Activated naive CD8-positive, alpha-beta T cell (primary cell): ENCODE measurements at regions not wholly inside any gene's neighbourhood (a gene's known extent, or its start where the extent isn't known, plus 50 kb on each side); places are given as distances from the start of the nearest gene placed in this dataset.
"Not testable (repeated sequence)": the region's sequence is repeated elsewhere in the genome, so short reads cannot be mapped to it uniquely, and the experiment has no call there.

Experiments used
- H3K27ac Mint-ChIP-seq: one replicate; pipeline ENCODE4 v1.8.0; 2021; ENCODE audit warnings: mixed read lengths
- H3K27me3 Mint-ChIP-seq: one replicate; pipeline ENCODE4 v1.8.0; 2021; ENCODE audit warnings: mixed read lengths
- H3K36me3 Mint-ChIP-seq: one replicate; pipeline ENCODE4 v1.8.0; 2021; ENCODE audit warnings: mixed read lengths
- H3K4me1 Mint-ChIP-seq: one replicate; pipeline ENCODE4 v1.8.0; 2021; ENCODE audit warnings: low read depth, mixed read lengths
- H3K4me3 Mint-ChIP-seq: one replicate; pipeline ENCODE4 v1.8.0; 2021; ENCODE audit warnings: mild to moderate bottlenecking, mixed read lengths
- H3K9me3 Mint-ChIP-seq: one replicate; pipeline ENCODE4 v1.8.0; 2021; ENCODE audit warnings: low read depth, mixed read lengths

- Mint-ChIP-seq H3K27ac (peak overlapping the region; percentile 51), H3K4me1 (peaks cover 38% of the 10 kb centered on the region), H3K27me3 (no peaks in the 10 kb centered on the region)
Observed at GRCh38 chr9:20255052-20255451, 367.2 kb downstream of the MLLT3 start.

GRCh38 chr9:20253635-20254034 lies 368.7 kb downstream of the MLLT3 start:
- Mint-ChIP-seq H3K4me3 (no peak overlapping the region), H3K27me3 (no peaks in the 10 kb centered on the region), H3K27ac (peak overlapping the region; percentile 46)

More at GRCh38 chr9:20255052-20255451, 367.2 kb downstream of the MLLT3 start:
- Mint-ChIP-seq H3K9me3 (no peaks in the 10 kb centered on the region), H3K36me3 (peaks cover 7% of the 10 kb centered on the region), H3K4me3 (no peak overlapping the region)

GRCh38 chr9:20252778-20253177 lies 369.5 kb downstream of the MLLT3 start:
- Mint-ChIP-seq H3K9me3 (no peaks in the 10 kb centered on the region), H3K27ac (no peak overlapping the region), H3K4me3 (no peak overlapping the region), H3K4me1 (peaks cover 38% of the 10 kb centered on the region), H3K27me3 (no peaks in the 10 kb centered on the region), H3K36me3 (peaks cover 7% of the 10 kb centered on the region)

More at GRCh38 chr9:20253635-20254034, 368.7 kb downstream of the MLLT3 start:
- H3K36me3 Mint-ChIP-seq, result peaks cover 7% of the 10 kb centered on the region
- H3K4me1 Mint-ChIP-seq, result peaks cover 38% of the 10 kb centered on the region
- H3K9me3 Mint-ChIP-seq, result no peaks in the 10 kb centered on the region

- Mint-ChIP-seq H3K9me3 (no peaks in the 10 kb centered on the region), H3K27ac (no peak overlapping the region), H3K27me3 (no peaks in the 10 kb centered on the region), H3K4me1 (peaks cover 27% of the 10 kb centered on the region), H3K36me3 (peaks cover 7% of the 10 kb centered on the region), H3K4me3 (no peak overlapping the region)
Observed at GRCh38 chr9:20250791-20251190, 371.5 kb downstream of the MLLT3 start.

- Mint-ChIP-seq H3K4me1 (peaks cover 67% of the 10 kb centered on the region), H3K9me3 (no peaks in the 10 kb centered on the region), H3K27me3 (no peaks in the 10 kb centered on the region), H3K4me3 (no peak overlapping the region), H3K36me3 (peaks cover 2% of the 10 kb centered on the region), H3K27ac (peak overlapping the region; percentile 34)
Observed at GRCh38 chr9:20244271-20244670, 378.0 kb downstream of the MLLT3 start.

GRCh38 chr9:20243841-20244240 lies 378.5 kb downstream of the MLLT3 start:
- Mint-ChIP-seq H3K36me3 (peaks cover 2% of the 10 kb centered on the region), H3K4me1 (peaks cover 67% of the 10 kb centered on the region), H3K27ac (peak overlapping the region; percentile 76), H3K9me3 (no peaks in the 10 kb centered on the region), H3K27me3 (no peaks in the 10 kb centered on the region), H3K4me3 (peak overlapping the region; percentile 72)

- Mint-ChIP-seq H3K36me3 (peaks cover 2% of the 10 kb centered on the region), H3K4me1 (peaks cover 69% of the 10 kb centered on the region), H3K27me3 (no peaks in the 10 kb centered on the region), H3K27ac (peak overlapping the region; percentile 76), H3K4me3 (peak overlapping the region; percentile 72), H3K9me3 (no peaks in the 10 kb centered on the region)
Observed at GRCh38 chr9:20242510-20243189, 379.6 kb downstream of the MLLT3 start.

GRCh38 chr9:20240498-20240897 lies 381.8 kb downstream of the MLLT3 start:
- Mint-ChIP-seq H3K27me3 (no peaks in the 10 kb centered on the region), H3K4me1 (peaks cover 65% of the 10 kb centered on the region), H3K9me3 (no peaks in the 10 kb centered on the region), H3K36me3 (peaks cover 5% of the 10 kb centered on the region), H3K27ac (no peak overlapping the region), H3K4me3 (no peak overlapping the region)

GRCh38 chr9:20238921-20239320 lies 383.4 kb downstream of the MLLT3 start:
- H3K27ac Mint-ChIP-seq, result no peak overlapping the region
- no peaks in the 10 kb centered on the region for H3K27me3 Mint-ChIP-seq
- no peaks in the 10 kb centered on the region for H3K9me3 Mint-ChIP-seq
- H3K4me3 Mint-ChIP-seq, result no peak overlapping the region
- peaks cover 49% of the 10 kb centered on the region for H3K4me1 Mint-ChIP-seq
- peaks cover 6% of the 10 kb centered on the region for H3K36me3 Mint-ChIP-seq

- Mint-ChIP-seq H3K4me1 (peaks cover 37% of the 10 kb centered on the region), H3K36me3 (peaks cover 6% of the 10 kb centered on the region), H3K9me3 (peaks cover 1% of the 10 kb centered on the region), H3K27me3 (no peaks in the 10 kb centered on the region), H3K27ac (no peak overlapping the region), H3K4me3 (no peak overlapping the region)
Observed at GRCh38 chr9:20237686-20238085, 384.6 kb downstream of the MLLT3 start.

- Mint-ChIP-seq H3K4me1 (peaks cover 27% of the 10 kb centered on the region), H3K9me3 (peaks cover 6% of the 10 kb centered on the region), H3K4me3 (no peak overlapping the region), H3K27ac (no peak overlapping the region), H3K36me3 (peaks cover 7% of the 10 kb centered on the region), H3K27me3 (no peaks in the 10 kb centered on the region)
Observed at GRCh38 chr9:20236676-20237075, 385.6 kb downstream of the MLLT3 start.

GRCh38 chr9:20235206-20235605 lies 387.1 kb downstream of the MLLT3 start:
- H3K4me3 Mint-ChIP-seq, H3K9me3 Mint-ChIP-seq, H3K27ac Mint-ChIP-seq, H3K36me3 Mint-ChIP-seq, H3K27me3 Mint-ChIP-seq: not testable (repeated sequence)
- peaks cover 12% of the 10 kb centered on the region for H3K4me1 Mint-ChIP-seq

GRCh38 chr9:20228096-20228495 lies 394.2 kb downstream of the MLLT3 start:
- Mint-ChIP-seq H3K4me1 (peaks cover 41% of the 10 kb centered on the region), H3K4me3 (no peak overlapping the region), H3K27me3 (no peaks in the 10 kb centered on the region), H3K9me3 (peaks cover 9% of the 10 kb centered on the region), H3K27ac (no peak overlapping the region), H3K36me3 (peaks cover 4% of the 10 kb centered on the region)

GRCh38 chr9:20227166-20227874 lies 395.0 kb downstream of the MLLT3 start:
- H3K27me3 Mint-ChIP-seq, result no peaks in the 10 kb centered on the region
- H3K36me3 Mint-ChIP-seq, result peaks cover 2% of the 10 kb centered on the region

GRCh38 chr9:20226345-20226744 lies 396.0 kb downstream of the MLLT3 start:
- H3K4me1 Mint-ChIP-seq, result peaks cover 42% of the 10 kb centered on the region
- no peaks in the 10 kb centered on the region for H3K27me3 Mint-ChIP-seq
- no peak overlapping the region for H3K27ac Mint-ChIP-seq
- peaks cover 3% of the 10 kb centered on the region for H3K9me3 Mint-ChIP-seq
- peaks cover 2% of the 10 kb centered on the region for H3K36me3 Mint-ChIP-seq
- no peak overlapping the region for H3K4me3 Mint-ChIP-seq

More at GRCh38 chr9:20227166-20227874, 395.0 kb downstream of the MLLT3 start:
- Mint-ChIP-seq H3K4me1 (peaks cover 41% of the 10 kb centered on the region), H3K9me3 (peaks cover 4% of the 10 kb centered on the region), H3K27ac (no peak overlapping the region), H3K4me3 (no peak overlapping the region)
